Stromal cell of bone marrow (primary cell): ENCODE measurements at regions not wholly inside any gene's neighbourhood (a gene's known extent, or its start where the extent isn't known, plus 50 kb on each side); places are given as distances from the start of the nearest gene placed in this dataset.

ENCODE experiments used
- DNase-seq: peaks from one replicate; pipeline ENCODE4 v3.0.0-alpha.2; 2012; ENCODE audit warnings: low read depth

- no peak for DNase-seq
Measured at GRCh38 chrX:38887222-38887621, 86.0 kb downstream of the MID1IP1 start.

GRCh38 chrX:38890326-38890725, 89.1 kb downstream of the MID1IP1 start:
- DNase-seq, result no peak

GRCh38 chrX:38890963-38891362, 89.7 kb downstream of the MID1IP1 start:
- DNase-seq, result no peak

GRCh38 chrX:38891641-38892413, 90.6 kb downstream of the MID1IP1 start:
- DNase-seq, result no peak

- DNase-seq, result no peak
Measured at GRCh38 chrX:38893441-38893840, 92.2 kb downstream of the MID1IP1 start.

GRCh38 chrX:38895775-38896174, 94.5 kb downstream of the MID1IP1 start:
- DNase-seq, result no peak

GRCh38 chrX:38896724-38897298, 95.6 kb downstream of the MID1IP1 start:
- no peak for DNase-seq

- no peak for DNase-seq
Measured at GRCh38 chrX:38898261-38898660, 97.0 kb downstream of the MID1IP1 start.

GRCh38 chrX:38899650-38900049, 98.4 kb downstream of the MID1IP1 start:
- DNase-seq, result no peak

- DNase-seq, result no peak
Measured at GRCh38 chrX:38900719-38901118, 99.5 kb downstream of the MID1IP1 start.

GRCh38 chrX:38902972-38903492, 101.8 kb downstream of the MID1IP1 start:
- DNase-seq, result no peak

GRCh38 chrX:38916801-38917200, 115.5 kb downstream of the MID1IP1 start:
- DNase-seq, result no peak

GRCh38 chrX:38917954-38918353, 116.7 kb downstream of the MID1IP1 start:
- DNase-seq, result no peak

- DNase-seq, result no peak
Measured at GRCh38 chrX:38919202-38919601, 117.9 kb downstream of the MID1IP1 start.

- no peak for DNase-seq
Measured at GRCh38 chrX:38919853-38920528, 118.7 kb downstream of the MID1IP1 start.

GRCh38 chrX:38923451-38923969, 122.3 kb downstream of the MID1IP1 start:
- no peak for DNase-seq

GRCh38 chrX:38927592-38927991, 126.3 kb downstream of the MID1IP1 start:
- DNase-seq, result no peak

- peak; percentile 76 for DNase-seq
Measured at GRCh38 chrX:38929966-38930421, 128.7 kb downstream of the MID1IP1 start.

GRCh38 chrX:38930474-38930873, 129.2 kb downstream of the MID1IP1 start:
- no peak for DNase-seq

- DNase-seq, result no peak
Measured at GRCh38 chrX:38935561-38935960, 134.3 kb downstream of the MID1IP1 start.

GRCh38 chrX:38937400-38937799, 136.1 kb downstream of the MID1IP1 start:
- no peak for DNase-seq

GRCh38 chrX:38937926-38938325, 136.7 kb downstream of the MID1IP1 start:
- no peak for DNase-seq

- DNase-seq, result peak; percentile 90
Measured at GRCh38 chrX:38939067-38939466, 137.8 kb downstream of the MID1IP1 start.
